Activated CD8-positive, alpha-beta memory T cell treated with anti-CD3 and anti-CD28 coated beads, Interleukin-2, amount 50 U/mL, for 24 hours (primary cell): ENCODE measurements at regions not wholly inside any gene's neighbourhood (a gene's known extent, or its start where the extent isn't known, plus 50 kb on each side); places are given as distances from the start of the nearest gene placed in this dataset.
"Not testable (repeated sequence)": the region's sequence is repeated elsewhere in the genome, so short reads cannot be mapped to it uniquely, and the experiment has no call there.

Experiments used
- DNase-seq: peaks from one replicate; pipeline ENCODE4 v3.0.0-alpha.2; 2020; ENCODE audit errors: extremely low read depth

DNA sequence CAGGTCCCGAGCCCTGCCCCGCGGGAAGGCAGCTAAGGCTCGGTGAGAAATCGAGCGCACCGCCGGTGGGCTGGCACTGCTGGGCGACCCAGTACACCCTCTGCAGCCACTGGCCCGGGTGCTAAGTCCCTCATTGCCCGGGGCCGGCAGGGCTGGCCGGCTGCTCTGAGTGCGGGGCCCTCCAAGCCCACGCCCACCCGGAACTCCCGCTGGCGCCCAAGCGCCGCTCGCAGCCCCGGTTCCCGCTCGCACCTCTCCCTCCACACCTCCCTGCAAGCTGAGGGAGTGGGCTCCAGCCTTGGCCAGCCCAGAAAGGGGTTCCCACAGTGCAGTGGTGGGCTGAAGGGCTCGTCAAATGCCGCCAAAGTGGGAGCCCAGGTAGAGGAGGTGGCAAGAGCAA, 63.2 kb upstream of the IER3 start:
- DNase-seq, result not testable (repeated sequence)

DNA sequence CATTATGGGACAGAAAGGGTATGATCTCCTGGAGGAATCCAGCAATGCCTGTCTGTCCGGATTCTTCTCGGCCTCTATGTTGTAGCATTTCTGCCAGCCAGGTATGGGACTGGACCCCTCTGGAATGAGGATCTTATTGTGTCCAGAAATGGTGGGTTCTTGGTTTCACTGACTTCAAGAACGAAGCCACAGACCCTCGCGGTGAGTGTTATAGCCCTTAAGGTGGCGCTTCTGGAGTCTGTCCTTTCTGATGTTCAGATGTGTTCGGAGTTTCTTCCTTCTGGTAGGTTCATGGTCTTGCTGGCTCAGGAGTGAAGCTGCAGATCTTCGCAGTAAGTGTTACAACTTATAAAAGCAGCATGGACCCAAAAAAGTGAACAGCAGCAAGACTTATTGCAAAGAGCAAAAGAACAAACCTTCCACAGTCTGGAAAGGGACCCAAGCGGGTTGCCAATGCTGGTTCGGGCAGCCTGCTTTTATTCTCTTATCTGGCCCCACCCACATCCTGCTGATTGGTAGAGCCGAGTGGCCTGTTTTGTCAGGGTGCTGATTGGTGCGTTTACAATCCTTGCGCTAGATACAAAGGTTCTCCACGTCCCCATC, 62.3 kb upstream of the IER3 start:
- DNase-seq, result no peak

DNA sequence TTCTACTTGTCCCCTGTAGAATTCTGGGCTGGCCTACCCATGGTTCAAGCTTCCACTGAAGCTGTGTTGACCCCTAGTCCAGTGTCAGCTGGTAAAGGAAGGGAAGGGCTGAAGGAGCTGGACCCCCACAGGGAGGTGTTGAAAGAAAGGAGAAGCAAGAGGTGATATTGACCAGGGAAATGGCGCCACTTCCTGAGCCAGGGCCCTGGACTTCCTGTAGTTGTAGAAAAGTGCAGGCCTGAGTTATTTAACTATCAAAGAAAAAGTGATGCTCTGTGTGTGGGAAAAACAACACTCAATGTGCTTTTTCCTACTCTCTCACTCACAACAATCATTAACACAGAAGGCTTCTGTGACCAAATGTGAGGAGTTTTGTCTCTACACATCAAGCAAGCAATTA, 60.0 kb upstream of the IER3 start:
- no peak for DNase-seq

DNA sequence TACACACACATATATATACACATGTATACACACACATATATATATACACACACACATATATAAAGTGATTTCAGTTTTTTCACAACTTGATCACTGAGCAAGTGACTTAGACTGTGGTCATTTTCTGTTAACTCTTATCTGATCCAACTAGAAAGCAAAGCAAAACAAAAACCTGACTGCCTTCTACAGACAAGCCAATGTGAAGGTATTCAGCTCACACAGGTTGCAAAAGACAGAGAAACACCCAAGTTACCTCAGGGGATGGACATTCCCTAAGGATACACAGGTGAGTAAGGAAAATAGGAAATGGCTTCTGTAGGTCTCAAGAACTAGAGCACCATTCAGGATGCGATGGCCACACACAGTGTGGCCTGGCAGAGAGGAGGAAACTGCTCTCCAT, 58.4 kb upstream of the IER3 start:
- DNase-seq, result no peak

DNA sequence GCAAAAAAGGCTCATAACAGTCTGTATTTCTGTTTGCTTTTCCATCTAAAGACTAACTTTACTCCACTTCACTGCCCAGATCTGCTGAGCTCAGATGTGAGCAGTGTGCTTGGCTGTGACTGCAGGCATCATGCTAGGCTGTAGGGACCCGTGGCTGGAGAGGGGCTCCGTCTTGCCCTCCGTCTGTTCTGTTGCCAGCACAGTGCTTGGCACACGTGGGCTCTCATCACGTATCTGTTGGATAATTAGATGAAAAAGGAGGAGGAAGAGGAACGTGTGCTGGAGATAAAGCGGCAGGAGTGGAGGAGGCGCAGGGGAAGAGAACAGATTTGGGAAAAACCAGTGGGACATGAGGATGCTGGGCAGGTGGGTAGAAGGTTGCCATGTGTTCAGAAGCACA, 57.6 kb upstream of the IER3 start:
- DNase-seq, result no peak

DNA sequence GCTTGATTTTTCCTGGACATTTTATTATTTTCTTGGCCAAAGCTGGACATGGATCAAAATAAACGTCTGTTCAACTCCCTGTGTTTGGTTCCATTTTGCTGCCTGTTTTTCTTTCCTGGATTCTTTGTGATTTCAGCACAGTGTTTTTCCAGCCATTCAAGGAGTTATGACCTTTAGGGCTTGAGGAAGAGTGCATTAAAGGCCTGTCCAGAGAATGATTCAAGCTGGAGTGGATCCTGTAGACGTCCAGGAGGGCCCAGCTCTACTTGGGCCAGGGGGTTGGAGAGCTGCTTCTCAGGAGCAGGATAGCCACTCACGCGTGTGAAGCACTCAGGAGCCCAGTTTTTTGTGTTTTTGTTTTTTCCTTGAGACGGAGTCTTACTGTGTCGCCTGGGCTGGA, 56.5 kb upstream of the IER3 start:
- DNase-seq, result no peak

- DNase-seq, result no peak
Measured at GRCh38 chr6:30799210-30799609, 54.9 kb upstream of the IER3 start.

- no peak for DNase-seq
Measured at GRCh38 chr6:30798494-30798893, 54.1 kb upstream of the IER3 start.

DNA sequence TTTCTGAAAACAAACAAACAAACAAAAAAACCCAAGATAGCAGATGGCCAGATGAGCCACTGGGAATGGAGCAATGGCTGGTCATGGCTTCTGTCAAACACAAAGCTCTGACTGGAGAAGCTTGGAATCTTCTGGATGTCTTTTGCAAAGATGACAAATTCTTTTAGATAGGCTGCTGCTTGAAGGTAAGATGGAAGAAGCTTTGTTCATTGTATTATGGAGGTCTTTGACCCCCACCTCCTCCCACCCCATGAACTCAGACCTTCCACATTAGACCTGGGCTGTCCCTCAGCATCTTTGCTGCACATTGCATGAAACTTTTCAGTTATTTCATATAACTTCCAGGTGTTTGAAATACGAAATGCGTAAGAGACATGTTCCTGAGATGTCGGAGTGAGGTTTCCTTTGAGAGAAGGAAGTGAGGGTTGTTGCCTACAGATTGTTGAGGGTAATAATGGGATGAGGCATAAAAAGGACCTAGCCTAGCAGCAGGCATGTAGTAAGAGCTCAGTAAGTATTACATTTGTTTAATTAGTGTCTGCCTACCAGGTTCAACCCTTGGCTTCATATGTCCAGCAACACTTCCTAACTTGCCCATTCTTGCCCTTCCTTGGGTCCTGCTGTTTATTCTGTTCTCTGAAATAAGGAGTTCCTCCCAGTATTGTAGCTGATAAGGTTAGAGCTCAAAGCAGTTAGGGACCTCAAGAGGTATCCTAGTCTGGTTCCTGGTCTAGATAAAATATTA, 51.4 kb upstream of the IER3 start:
- no peak for DNase-seq
